WTC11 (cell line): ENCODE measurements at regions not wholly inside any gene's neighbourhood (a gene's known extent, or its start where the extent isn't known, plus 50 kb on each side); places are given as distances from the start of the nearest gene placed in this dataset.

Source experiments
- ATAC-seq: fragments of 200-7000 bp; cut with Tn5 transposase; 2 replicates; pipeline ENCODE4 v1.10.0; 2021; ENCODE audit warnings: mild to moderate bottlenecking, moderate library complexity
- CTCF ChIA-PET: fragments of 300-600 bp; sonication (Branson Sonifier 250); formaldehyde crosslinking; loops from one replicate; lab custom pipeline; 2021; ENCODE audit warnings: antibody characterized with exemption; lab: Charles Lee
- POLR2A ChIA-PET: fragments of 350-600 bp; sonication (Branson Sonifier 250); formaldehyde crosslinking; loops from one replicate; lab custom pipeline; 2021; ENCODE audit warnings: antibody characterized with exemption; lab: Charles Lee
- DNase-seq: peaks from one replicate; pipeline ENCODE4 v3.0.0; 2021; ENCODE audit warnings: low spot score
- H3K27ac Mint-ChIP-seq: 2 replicates; pipeline ENCODE4 v1.8.0; 2021; ENCODE audit warnings: mixed read lengths
- H3K27me3 Mint-ChIP-seq: 2 replicates; pipeline ENCODE4 v1.8.0; 2021; ENCODE audit warnings: low read depth, mild to moderate bottlenecking, moderate library complexity, mixed read lengths
- H3K36me3 Mint-ChIP-seq: 2 replicates; pipeline ENCODE4 v1.8.0; 2021; ENCODE audit warnings: mixed read lengths
- H3K4me1 Mint-ChIP-seq: 2 replicates; pipeline ENCODE4 v1.8.0; 2022; ENCODE audit warnings: mixed read lengths
- H3K4me3 Mint-ChIP-seq: 2 replicates; pipeline ENCODE4 v1.8.0; 2021; ENCODE audit warnings: mild to moderate bottlenecking, moderate library complexity, mixed read lengths
- H3K9me3 Mint-ChIP-seq: 2 replicates; pipeline ENCODE4 v1.8.0; 2021; ENCODE audit warnings: mixed read lengths
- ETV6 ChIP-seq: sonication (generic); formaldehyde crosslinking; IDR thresholded peaks from 2 replicates; pipeline ENCODE4 v1.8.1; 2022; ENCODE audit warnings: mild to moderate bottlenecking, missing genetic modification reagents
- HMGA2 ChIP-seq: fragments of 250-450 bp; sonication (Bioruptor Pico); IDR thresholded peaks from 2 replicates; pipeline ENCODE4 v1.4.0; 2021; ENCODE audit warnings: mild to moderate bottlenecking, moderate library complexity
- IRF2 ChIP-seq: sonication (generic); formaldehyde crosslinking; IDR thresholded peaks from 2 replicates; pipeline ENCODE4 v1.8.0; 2022; ENCODE audit warnings: low read depth, missing genetic modification reagents, borderline replicate concordance
- MXD4 ChIP-seq: fragments of 250-450 bp; sonication (Bioruptor Pico); IDR thresholded peaks from 2 replicates; pipeline ENCODE4 v1.8.0; 2021; ENCODE audit warnings: mild to moderate bottlenecking, moderate library complexity, borderline replicate concordance
- NFE2L1 ChIP-seq: sonication (generic); formaldehyde crosslinking; IDR thresholded peaks from 2 replicates; pipeline ENCODE4 v1.8.1; 2023; ENCODE audit warnings: missing genetic modification reagents
- RELA ChIP-seq: sonication (generic); formaldehyde crosslinking; IDR thresholded peaks from 2 replicates; pipeline ENCODE4 v1.8.1; 2022; ENCODE audit warnings: missing genetic modification reagents, mild to moderate bottlenecking, borderline replicate concordance
- SMAD3 ChIP-seq: sonication (generic); formaldehyde crosslinking; IDR thresholded peaks from 2 replicates; pipeline ENCODE4 v1.8.0; 2022; ENCODE audit warnings: missing genetic modification reagents, mild to moderate bottlenecking, borderline replicate concordance
- TEAD4 ChIP-seq: sonication (generic); formaldehyde crosslinking; IDR thresholded peaks from 2 replicates; pipeline ENCODE4 v1.8.0; 2022; ENCODE audit warnings: mild to moderate bottlenecking, missing genetic modification reagents
- TP53 ChIP-seq: sonication (generic); formaldehyde crosslinking; IDR thresholded peaks from 2 replicates; pipeline ENCODE4 v1.8.1; 2023; ENCODE audit warnings: mild to moderate bottlenecking, missing genetic modification reagents
- ZNF138 ChIP-seq: sonication (generic); formaldehyde crosslinking; conservative IDR thresholded peaks from 2 replicates; pipeline ENCODE4 v1.8.1; 2022; ENCODE audit warnings: mild to moderate bottlenecking, moderate library complexity, missing genetic modification reagents
- ZNF263 ChIP-seq: sonication (generic); formaldehyde crosslinking; IDR thresholded peaks from 2 replicates; pipeline ENCODE4 v1.8.1; 2022; ENCODE audit warnings: low read depth, mild to moderate bottlenecking, moderate library complexity, missing genetic modification reagents
- ZNF317 ChIP-seq: sonication (generic); formaldehyde crosslinking; IDR thresholded peaks from 2 replicates; pipeline ENCODE4 v1.8.1; 2023; ENCODE audit warnings: low read depth, mild to moderate bottlenecking, moderate library complexity, missing genetic modification reagents, borderline replicate concordance
- TF ChIP-seq, protein P1 (sequence below): sonication (generic); formaldehyde crosslinking; IDR thresholded peaks from 2 replicates; pipeline ENCODE4 v1.8.1; 2023; ENCODE audit warnings: mild to moderate bottlenecking, moderate library complexity, missing genetic modification reagents
- TF ChIP-seq, protein P2 (sequence below): sonication (generic); formaldehyde crosslinking; IDR thresholded peaks from 2 replicates; pipeline ENCODE4 v1.8.1; 2022; ENCODE audit warnings: missing genetic modification reagents, borderline replicate concordance
- TF ChIP-seq, protein P3 (sequence below): sonication (generic); formaldehyde crosslinking; IDR thresholded peaks from 2 replicates; pipeline ENCODE4 v1.8.1; 2023; ENCODE audit warnings: mild to moderate bottlenecking, missing genetic modification reagents
- TF ChIP-seq, protein P4 (sequence below): sonication (generic); formaldehyde crosslinking; IDR thresholded peaks from 2 replicates; pipeline ENCODE4 v1.8.1; 2023; ENCODE audit warnings: mild to moderate bottlenecking, missing genetic modification reagents, borderline replicate concordance
- TF ChIP-seq, protein P5 (sequence below): sonication (generic); formaldehyde crosslinking; IDR thresholded peaks from 2 replicates; pipeline ENCODE4 v1.8.1; 2022; ENCODE audit warnings: low read depth, mild to moderate bottlenecking, moderate library complexity, missing genetic modification reagents, borderline replicate concordance
- TF ChIP-seq, protein P6 (sequence below): sonication (generic); formaldehyde crosslinking; IDR thresholded peaks from 2 replicates; pipeline ENCODE4 v1.8.1; 2023; ENCODE audit warnings: mild to moderate bottlenecking, missing genetic modification reagents, moderate library complexity
- TF ChIP-seq, protein P7 (sequence below): fragments of 250-450 bp; sonication (Bioruptor Pico); conservative IDR thresholded peaks from 2 replicates; pipeline ENCODE4 v1.9.0; 2021; ENCODE audit warnings: mild to moderate bottlenecking
- TF ChIP-seq, protein P8 (sequence below): sonication (generic); formaldehyde crosslinking; IDR thresholded peaks from 2 replicates; pipeline ENCODE4 v1.8.0; 2022; ENCODE audit warnings: mild to moderate bottlenecking, missing genetic modification reagents

DNA sequence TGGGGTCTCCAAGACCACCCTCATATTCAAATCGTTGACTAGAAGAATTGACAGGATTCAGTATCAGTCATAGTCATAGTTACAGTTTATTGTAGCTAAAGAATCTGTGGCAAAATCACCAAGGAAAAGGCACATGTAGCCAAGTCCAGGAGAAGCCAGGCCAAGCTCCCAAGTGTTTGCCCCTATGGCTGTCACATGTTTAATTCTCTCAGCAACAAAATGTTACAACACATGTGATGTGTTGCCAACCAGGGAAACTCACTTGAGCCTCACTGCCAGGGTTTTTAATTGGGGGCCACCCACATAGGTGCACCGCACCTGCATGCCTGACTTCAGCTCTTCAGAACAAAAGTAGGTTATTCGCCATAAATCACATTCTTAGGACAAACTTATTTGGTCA lies 1030.9 kb upstream of the CELF2 start (continued):
- TF ChIP-seq, protein P1, sequence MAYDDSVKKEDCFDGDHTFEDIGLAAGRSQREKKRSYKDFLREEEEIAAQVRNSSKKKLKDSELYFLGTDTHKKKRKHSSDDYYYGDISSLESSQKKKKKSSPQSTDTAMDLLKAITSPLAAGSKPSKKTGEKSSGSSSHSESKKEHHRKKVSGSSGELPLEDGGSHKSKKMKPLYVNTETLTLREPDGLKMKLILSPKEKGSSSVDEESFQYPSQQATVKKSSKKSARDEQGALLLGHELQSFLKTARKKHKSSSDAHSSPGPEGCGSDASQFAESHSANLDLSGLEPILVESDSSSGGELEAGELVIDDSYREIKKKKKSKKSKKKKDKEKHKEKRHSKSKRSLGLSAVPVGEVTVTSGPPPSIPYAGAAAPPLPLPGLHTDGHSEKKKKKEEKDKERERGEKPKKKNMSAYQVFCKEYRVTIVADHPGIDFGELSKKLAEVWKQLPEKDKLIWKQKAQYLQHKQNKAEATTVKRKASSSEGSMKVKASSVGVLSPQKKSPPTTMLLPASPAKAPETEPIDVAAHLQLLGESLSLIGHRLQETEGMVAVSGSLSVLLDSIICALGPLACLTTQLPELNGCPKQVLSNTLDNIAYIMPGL (CRISPR knock-in tag): no peak
- no peak for TF ChIP-seq ETV6 (CRISPR knock-in tag)
- TF ChIP-seq, protein P2, sequence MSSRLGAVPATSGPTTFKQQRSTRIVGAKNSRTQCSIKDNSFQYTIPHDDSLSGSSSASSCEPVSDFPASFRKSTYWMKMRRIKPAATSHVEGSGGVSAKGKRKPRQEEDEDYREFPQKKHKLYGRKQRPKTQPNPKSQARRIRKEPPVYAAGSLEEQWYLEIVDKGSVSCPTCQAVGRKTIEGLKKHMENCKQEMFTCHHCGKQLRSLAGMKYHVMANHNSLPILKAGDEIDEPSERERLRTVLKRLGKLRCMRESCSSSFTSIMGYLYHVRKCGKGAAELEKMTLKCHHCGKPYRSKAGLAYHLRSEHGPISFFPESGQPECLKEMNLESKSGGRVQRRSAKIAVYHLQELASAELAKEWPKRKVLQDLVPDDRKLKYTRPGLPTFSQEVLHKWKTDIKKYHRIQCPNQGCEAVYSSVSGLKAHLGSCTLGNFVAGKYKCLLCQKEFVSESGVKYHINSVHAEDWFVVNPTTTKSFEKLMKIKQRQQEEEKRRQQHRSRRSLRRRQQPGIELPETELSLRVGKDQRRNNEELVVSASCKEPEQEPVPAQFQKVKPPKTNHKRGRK: no peak
- no peak for TF ChIP-seq RELA (CRISPR knock-in tag)

DNA sequence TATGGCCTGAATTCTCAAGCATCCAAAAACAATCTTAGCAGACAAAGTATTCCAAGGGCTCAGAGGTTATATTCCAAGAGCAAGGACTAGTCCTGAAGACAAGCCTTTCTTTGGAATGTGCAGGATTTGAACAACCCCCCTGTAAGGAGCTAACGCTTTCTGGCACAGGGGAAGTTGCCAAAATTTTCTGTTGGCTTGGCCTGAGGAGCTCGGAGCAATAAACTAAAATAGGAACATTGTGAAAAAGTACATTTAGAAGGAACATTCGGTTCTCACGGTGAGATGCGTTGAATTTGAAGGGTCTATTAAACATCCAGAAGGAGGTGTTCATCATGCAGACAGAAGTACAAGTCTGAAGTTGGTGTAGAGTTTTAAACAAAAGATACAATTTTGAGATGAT lies 1030.5 kb upstream of the CELF2 start:
- ATAC-seq (no peak), DNase-seq (no peak)
- Mint-ChIP-seq H3K4me3 (no peak overlapping the region), H3K9me3 (peaks cover 40% of the 10 kb centered on the region), H3K36me3 (peaks cover 11% of the 10 kb centered on the region), H3K4me1 (peaks cover 4% of the 10 kb centered on the region), H3K27me3 (no peaks in the 10 kb centered on the region), H3K27ac (no peak overlapping the region)
- TF ChIP-seq TP53 (no peak), ZNF138 (CRISPR knock-in tag) (no peak), NFE2L1 (no peak), SMAD3 (no peak), IRF2 (no peak), HMGA2 (CRISPR knock-in tag) (no peak), TEAD4 (CRISPR knock-in tag) (no peak), MXD4 (CRISPR knock-in tag) (no peak), ZNF263 (CRISPR knock-in tag) (no peak), ZNF317 (CRISPR knock-in tag) (no peak)
- TF ChIP-seq, protein P3, sequence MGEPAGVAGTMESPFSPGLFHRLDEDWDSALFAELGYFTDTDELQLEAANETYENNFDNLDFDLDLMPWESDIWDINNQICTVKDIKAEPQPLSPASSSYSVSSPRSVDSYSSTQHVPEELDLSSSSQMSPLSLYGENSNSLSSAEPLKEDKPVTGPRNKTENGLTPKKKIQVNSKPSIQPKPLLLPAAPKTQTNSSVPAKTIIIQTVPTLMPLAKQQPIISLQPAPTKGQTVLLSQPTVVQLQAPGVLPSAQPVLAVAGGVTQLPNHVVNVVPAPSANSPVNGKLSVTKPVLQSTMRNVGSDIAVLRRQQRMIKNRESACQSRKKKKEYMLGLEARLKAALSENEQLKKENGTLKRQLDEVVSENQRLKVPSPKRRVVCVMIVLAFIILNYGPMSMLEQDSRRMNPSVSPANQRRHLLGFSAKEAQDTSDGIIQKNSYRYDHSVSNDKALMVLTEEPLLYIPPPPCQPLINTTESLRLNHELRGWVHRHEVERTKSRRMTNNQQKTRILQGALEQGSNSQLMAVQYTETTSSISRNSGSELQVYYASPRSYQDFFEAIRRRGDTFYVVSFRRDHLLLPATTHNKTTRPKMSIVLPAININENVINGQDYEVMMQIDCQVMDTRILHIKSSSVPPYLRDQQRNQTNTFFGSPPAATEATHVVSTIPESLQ (CRISPR knock-in tag): no peak
- TF ChIP-seq, protein P4, sequence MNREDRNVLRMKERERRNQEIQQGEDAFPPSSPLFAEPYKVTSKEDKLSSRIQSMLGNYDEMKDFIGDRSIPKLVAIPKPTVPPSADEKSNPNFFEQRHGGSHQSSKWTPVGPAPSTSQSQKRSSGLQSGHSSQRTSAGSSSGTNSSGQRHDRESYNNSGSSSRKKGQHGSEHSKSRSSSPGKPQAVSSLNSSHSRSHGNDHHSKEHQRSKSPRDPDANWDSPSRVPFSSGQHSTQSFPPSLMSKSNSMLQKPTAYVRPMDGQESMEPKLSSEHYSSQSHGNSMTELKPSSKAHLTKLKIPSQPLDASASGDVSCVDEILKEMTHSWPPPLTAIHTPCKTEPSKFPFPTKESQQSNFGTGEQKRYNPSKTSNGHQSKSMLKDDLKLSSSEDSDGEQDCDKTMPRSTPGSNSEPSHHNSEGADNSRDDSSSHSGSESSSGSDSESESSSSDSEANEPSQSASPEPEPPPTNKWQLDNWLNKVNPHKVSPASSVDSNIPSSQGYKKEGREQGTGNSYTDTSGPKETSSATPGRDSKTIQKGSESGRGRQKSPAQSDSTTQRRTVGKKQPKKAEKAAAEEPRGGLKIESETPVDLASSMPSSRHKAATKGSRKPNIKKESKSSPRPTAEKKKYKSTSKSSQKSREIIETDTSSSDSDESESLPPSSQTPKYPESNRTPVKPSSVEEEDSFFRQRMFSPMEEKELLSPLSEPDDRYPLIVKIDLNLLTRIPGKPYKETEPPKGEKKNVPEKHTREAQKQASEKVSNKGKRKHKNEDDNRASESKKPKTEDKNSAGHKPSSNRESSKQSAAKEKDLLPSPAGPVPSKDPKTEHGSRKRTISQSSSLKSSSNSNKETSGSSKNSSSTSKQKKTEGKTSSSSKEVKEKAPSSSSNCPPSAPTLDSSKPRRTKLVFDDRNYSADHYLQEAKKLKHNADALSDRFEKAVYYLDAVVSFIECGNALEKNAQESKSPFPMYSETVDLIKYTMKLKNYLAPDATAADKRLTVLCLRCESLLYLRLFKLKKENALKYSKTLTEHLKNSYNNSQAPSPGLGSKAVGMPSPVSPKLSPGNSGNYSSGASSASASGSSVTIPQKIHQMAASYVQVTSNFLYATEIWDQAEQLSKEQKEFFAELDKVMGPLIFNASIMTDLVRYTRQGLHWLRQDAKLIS: no peak
- TF ChIP-seq, protein P5, sequence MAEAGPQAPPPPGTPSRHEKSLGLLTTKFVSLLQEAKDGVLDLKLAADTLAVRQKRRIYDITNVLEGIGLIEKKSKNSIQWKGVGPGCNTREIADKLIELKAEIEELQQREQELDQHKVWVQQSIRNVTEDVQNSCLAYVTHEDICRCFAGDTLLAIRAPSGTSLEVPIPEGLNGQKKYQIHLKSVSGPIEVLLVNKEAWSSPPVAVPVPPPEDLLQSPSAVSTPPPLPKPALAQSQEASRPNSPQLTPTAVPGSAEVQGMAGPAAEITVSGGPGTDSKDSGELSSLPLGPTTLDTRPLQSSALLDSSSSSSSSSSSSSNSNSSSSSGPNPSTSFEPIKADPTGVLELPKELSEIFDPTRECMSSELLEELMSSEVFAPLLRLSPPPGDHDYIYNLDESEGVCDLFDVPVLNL (CRISPR knock-in tag): no peak
- TF ChIP-seq, protein P6, sequence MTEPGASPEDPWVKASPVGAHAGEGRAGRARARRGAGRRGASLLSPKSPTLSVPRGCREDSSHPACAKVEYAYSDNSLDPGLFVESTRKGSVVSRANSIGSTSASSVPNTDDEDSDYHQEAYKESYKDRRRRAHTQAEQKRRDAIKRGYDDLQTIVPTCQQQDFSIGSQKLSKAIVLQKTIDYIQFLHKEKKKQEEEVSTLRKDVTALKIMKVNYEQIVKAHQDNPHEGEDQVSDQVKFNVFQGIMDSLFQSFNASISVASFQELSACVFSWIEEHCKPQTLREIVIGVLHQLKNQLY: no peak
- TF ChIP-seq, protein P7, sequence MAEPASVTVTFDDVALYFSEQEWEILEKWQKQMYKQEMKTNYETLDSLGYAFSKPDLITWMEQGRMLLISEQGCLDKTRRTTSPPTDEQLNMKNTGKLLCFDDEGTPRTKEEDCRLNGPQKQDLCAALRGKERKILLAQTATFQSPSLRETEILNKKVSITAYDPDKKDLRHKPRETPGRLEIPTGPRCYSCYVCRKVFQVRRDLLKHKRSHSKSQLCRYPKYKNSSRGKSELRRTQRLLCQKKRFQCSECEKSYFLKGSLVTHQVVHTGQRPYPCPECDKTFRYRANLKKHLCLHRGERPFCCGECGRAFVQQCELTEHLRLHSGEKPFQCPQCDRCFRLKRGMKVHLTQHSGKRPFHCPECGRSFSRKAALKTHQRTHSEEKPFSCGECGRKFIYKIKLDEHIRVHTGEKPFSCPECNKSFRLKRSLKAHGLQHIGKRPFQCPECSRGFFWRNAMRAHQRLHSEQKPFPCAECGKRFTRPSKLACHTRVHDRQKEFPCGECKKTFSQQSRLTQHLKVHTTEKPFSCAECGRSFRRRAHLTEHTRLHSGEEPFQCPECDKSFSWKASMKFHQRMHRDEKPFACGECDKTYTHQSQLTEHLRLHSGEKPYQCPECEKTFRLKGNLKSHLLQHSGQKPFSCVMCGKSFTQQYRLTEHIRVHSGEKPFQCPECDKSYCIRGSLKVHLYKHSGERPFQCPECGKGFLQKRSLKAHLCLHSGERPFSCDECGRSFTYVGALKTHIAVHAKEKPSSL (CRISPR knock-in tag): no peak
- TF ChIP-seq, protein P8, sequence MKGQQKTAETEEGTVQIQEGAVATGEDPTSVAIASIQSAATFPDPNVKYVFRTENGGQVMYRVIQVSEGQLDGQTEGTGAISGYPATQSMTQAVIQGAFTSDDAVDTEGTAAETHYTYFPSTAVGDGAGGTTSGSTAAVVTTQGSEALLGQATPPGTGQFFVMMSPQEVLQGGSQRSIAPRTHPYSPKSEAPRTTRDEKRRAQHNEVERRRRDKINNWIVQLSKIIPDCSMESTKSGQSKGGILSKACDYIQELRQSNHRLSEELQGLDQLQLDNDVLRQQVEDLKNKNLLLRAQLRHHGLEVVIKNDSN (CRISPR knock-in tag): no peak
- ChIA-PET CTCF (no interaction called here), POLR2A (no interaction called here)
